C1 segment of cervical spinal cord (tissue), 14 donors: ENCODE measurements at regions not wholly inside any gene's neighbourhood (a gene's known extent, or its start where the extent isn't known, plus 50 kb on each side); places are given as distances from the start of the nearest gene placed in this dataset.
"Not testable (repeated sequence)": the region's sequence is repeated elsewhere in the genome, so short reads cannot be mapped to it uniquely, and the experiment has no call there.

Experiments
- DNase-seq, 14 donors: peaks; one replicate each; lab custom pipeline; 2025; lab: John Stamatoyannopoulos, UW

DNA sequence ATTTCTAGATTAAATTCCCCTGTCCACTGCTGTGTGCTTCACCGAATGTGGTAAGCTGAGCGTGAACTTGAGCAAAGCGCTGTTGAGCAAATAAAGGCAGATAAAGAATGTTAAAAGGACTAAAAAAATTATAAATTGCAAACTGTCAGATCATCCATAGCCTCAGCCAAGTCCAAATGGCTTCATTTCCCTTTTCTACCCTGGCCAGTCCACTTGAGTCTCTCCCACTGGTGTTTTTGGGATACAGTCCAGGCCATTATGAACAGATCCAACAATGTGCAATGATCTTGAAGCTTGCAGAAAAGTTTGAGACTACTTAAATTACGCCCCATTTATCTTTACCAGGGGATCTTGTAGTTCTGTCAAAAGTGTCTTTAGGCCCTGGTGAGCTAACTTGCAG is 254.6 kb upstream of the PIK3C3 start:
- no peak for DNase-seq

DNA sequence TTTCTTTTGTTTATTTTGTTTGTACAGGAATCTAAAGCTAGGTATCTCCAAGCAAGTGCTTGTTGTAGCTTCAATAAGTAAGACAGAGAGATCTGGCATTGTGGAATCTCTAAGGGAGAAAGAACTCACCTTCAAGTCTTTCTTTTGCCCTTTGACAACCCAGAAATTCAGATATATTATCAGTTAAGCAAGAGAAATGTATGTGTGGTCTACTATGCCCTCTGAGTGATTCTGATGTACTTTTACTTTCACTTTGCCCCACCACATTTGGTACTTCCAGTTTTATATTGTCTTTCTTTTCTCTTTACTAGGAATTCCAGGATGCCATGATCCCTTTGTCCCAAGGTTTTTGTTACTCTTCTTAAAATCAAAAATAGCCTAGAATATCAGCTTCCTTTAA is 259.6 kb upstream of the PIK3C3 start:
- no peak for DNase-seq

GRCh38 chr18:41693008-41693407 is 262.0 kb upstream of the PIK3C3 start:
- DNase-seq = no peak

DNA sequence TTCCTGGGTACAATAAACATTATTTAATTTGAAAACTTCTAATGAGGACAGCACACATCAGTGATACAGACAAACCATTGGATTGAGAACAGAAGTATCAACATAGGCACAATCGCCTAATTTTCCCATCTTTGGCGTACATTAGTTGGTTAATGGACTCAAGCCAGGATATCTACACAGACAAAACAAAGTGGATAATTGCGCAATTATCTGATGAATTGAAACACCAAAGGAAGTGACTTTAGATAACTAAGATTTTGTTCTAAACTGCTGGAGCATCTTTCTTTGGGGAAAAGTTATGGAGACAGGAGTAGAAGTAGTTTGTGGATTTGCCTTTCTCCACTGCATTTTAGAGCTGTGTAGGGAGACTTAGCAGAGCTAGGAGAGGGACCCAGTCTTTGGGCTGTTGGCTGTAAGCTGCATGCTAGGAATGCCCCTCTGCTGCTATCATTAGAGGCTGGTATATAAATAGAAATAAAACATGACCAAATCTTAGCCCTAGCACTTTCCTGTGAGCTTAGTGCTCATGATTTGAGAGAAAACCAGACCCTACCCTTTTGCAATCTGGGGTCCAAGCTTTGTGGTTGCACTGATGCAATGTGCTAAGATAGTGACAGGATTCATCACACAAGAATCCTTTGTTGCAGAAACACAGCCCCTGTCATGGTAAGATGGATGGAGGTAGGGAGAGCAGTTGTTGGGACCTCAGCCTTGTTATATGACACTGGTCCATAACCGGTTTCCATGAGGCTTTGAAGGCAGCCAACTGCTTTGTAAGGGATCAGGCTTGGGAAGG is 264.5 kb upstream of the PIK3C3 start:
- DNase-seq = no peak

GRCh38 chr18:41687138-41687537 is 267.9 kb upstream of the PIK3C3 start:
- no peak for DNase-seq

GRCh38 chr18:41681138-41681880 is 273.7 kb upstream of the PIK3C3 start:
- no peak for DNase-seq

GRCh38 chr18:41674506-41674905 is 280.5 kb upstream of the PIK3C3 start:
- DNase-seq = no peak

DNA sequence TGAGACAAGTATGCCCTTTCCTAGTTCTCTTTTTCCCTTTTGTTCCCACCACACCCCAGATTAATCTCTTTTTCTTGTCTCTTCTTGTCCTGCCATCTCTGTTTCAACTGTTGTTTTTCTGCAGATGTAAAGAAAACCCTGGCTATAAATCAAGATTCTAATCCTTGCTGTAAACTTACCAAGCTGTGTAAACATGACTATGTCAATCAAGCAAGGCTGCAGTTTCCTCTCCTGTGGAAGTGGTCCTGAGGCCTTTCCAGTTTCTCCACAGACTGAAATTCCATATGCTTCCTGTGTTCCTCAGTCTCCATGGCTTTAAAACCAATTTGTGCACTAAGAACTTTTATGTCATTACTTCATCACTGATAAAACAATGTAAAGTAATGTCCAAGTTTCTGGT is 288.8 kb upstream of the PIK3C3 start:
- no peak for DNase-seq

DNA sequence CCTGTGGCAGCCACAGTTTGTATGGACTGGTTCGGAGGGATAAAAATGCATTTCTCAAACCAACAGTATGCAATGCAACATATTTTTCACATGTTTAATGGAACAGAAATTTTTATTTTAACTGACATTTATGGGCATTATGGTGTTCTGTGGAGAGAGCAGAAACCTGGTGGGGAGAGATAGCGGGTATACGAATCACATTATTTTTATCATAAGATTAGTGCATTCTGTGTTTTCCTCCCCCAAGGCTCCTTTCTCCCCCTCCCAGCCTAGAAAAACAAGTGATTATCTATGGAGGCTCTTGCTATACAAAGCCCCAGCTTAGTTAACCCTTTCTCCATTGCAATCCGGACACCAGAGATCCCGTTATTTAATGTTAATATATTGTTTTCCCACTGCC is 289.8 kb upstream of the PIK3C3 start:
- DNase-seq = no peak

GRCh38 chr18:41660654-41661053 is 294.4 kb upstream of the PIK3C3 start:
- no peak for DNase-seq

- no peak for DNase-seq
Measured at GRCh38 chr18:41659438-41660130, 295.4 kb upstream of the PIK3C3 start.

GRCh38 chr18:41657189-41657588 is 297.8 kb upstream of the PIK3C3 start:
- no peak for DNase-seq

- DNase-seq = no peak
Measured at GRCh38 chr18:41655074-41655473, 300.0 kb upstream of the PIK3C3 start.

DNA sequence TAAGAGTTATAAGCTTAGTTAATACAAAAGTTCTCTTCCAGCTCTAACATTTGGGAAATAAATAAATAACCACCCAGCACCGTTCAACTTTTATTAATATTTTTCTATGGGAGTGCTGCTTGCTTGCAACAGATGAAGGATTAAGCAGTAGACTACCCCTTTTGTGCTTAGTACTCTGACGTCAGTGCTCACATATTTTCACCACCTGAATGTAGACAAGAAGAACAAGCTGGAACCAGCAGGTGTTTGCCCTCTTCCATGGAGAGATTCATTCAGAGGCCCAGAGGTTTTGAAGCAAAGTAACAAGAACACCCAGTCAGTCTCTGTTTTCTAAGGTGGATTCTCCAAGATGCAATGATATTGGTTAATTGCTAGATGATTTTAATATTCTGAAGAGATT is 307.1 kb upstream of the PIK3C3 start:
- no peak for DNase-seq

DNA sequence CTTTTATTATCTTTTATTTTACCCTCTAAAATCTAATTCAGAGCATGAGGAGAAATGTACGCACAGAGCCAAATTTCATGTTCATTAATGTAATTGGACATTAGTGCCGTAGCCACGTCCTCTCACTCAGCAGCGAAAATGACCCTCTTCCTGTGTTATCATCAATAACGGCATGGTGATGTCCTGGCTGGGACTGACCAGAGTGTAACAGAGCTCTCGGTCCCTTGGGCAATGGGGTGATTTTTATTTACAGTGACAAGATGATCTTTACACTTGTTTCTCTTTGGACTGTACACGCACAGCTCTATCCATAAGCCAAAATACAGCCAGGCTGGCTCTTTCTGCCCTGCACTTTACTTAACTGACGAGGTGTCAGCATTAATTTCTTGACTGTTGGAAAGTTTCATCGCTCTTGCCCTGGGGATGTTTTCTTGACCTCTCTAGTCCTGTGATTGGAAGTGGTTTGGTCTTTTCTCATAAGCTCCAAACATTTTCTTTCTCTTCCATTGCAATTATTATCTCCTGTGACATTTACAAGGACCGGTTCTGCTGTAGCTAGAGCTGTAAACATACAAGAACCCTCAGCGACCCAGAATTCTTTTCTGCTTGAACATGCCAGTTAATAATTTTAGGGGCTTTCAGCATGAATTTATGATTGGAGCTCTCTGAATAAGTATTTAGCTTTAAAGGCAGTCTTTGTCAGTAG is 308.0 kb upstream of the PIK3C3 start:
- no peak for DNase-seq

DNA sequence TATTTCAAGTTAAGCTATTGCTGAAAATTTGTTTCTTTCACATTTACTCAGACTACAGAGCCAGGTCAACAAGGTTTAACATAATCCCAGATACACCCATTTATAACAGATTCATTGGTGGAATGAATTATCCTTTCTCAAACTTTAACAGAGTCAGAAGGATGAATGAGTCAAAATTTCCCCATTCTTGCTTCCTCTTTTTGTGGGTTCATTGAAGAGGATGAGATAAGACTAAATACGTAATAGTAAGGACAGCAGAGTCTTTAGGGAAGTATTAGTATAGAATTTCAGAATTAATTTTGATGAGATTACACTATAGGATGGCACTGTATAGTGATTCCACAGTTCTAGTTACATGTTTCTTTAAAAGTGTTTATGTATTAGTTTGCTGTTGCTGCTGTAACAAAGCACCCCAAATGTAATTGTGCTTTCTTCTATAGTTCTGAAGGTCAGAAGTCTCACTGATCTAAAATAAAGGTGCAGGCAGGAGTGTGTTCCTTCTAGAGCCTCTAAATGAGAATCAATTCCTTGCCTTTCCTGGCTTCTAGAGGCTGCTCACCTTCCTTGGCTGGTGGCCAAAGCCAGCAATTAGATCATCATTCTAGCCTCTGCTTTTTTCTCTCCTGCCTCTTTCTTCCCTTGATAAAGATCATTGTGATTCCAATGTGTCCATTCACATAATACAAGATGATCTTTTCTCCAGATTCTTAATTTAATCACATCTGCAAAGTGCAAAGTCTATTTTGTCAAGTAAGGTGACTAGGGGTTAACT is 309.3 kb upstream of the PIK3C3 start:
- DNase-seq = no peak

- no peak for DNase-seq
Measured at GRCh38 chr18:41644466-41644865, 310.6 kb upstream of the PIK3C3 start.

- DNase-seq = no peak
Measured at GRCh38 chr18:41643427-41643826, 311.6 kb upstream of the PIK3C3 start.

DNA sequence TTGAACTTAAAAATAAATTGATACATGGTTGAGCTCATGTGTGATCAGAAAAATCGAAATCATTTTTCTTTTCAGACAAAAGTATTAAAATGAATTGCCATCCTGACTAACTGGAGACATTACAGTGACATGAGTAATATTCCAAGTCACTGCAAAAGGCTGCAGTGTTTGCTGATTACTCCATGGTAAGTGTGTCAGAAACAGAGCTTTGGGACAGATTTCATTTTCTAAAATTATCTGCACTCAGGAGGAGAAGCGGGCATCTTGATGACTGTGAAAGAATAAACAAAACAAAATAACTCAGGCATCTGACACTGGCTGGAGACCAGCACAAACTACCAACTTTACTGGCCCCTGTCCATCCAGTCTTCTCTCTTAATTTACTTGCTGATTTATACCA is 312.3 kb upstream of the PIK3C3 start:
- no peak for DNase-seq

- DNase-seq = no peak
Measured at GRCh38 chr18:41639218-41639617, 315.8 kb upstream of the PIK3C3 start.

DNA sequence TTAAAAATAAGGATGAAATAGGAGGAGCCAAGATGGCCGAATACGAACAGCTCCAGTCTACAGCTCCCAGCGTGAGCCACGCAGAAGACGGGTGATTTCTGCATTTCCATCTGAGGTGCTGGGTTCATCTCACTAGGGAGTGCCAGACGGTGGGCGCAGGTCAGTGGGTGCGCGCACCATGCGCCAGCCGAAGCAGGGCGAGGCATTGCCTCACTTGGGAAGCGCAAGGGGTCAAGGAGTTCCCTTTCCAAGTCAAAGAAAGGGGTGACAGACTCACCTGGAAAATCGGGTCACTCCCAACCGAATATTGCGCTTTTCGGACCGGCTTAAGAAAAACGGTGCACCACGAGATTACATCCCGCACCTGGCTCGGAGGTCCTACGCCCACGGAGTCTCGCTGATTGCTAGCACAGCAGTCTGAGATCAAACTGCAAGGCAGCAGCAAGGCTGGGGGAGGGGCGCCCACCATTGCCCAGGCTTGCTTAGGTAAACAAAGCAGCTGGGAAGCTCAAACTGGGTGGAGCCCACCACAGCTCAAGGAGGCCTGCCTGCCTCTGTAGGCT is 323.2 kb upstream of the PIK3C3 start:
- not testable (repeated sequence) for DNase-seq
